Kidney capillary endothelial cell (primary cell): ENCODE measurements at regions not wholly inside any gene's neighbourhood (a gene's known extent, or its start where the extent isn't known, plus 50 kb on each side); places are given as distances from the start of the nearest gene placed in this dataset.
"Not testable (repeated sequence)": the region's sequence is repeated elsewhere in the genome, so short reads cannot be mapped to it uniquely, and the experiment has no call there.

Experiments
- DNase-seq: peaks from one replicate; pipeline ENCODE4 v3.0.0-alpha.2; 2018; ENCODE audit warnings: low spot score

DNA sequence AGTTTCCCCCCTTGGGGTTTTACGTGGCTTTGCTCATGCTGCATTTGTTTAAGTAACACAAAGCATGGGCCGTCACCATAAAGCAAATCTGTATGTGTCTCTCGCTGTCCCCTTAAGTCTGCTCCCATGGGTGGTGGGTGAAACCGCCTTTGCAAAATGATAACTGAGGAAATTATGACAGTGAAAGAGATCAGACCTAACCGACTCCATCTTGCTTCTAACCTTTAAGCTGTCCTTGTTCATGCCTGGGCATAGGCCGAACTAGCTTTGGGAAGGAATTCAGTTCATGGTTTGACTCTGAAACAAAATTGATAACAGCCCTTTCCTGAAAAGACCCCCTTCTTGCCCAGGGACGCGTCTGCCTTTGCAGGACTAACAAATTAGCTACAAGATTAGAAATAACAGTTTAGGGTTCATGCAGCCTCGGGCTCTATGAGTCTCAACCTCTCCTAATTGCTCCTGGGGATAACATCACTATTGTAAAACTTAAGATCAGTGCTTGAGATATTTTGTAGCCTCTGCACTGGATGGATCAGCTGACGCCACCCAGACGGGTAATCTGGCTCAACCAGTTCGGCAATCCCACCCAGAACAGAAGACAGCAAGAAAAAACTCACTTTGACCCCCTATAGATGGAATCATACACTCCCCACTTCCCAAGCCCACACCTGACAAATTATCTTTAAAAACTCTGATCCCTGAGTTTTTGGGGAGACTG is 623.7 kb downstream of the TYW1 start:
- DNase-seq, result no peak

DNA sequence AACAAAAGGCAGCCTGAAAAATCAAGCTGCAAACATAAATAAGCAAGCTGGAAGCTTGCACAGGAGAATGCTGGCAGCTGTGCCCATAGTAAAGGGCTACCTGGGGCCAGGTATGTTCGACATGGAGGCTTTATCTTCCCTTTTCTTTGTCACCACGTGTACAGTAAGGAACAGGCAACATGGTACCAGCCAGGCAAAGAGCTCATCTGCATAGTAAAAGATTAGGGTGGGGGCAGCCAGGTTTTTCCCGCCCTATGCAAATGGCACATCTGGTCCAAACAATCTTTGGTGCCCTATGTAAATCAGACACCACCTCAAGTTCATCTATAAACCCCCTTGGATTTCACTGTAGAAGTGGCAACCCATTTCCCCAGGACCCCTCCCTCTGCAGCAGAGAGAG is 625.1 kb downstream of the TYW1 start:
- DNase-seq, result no peak

DNA sequence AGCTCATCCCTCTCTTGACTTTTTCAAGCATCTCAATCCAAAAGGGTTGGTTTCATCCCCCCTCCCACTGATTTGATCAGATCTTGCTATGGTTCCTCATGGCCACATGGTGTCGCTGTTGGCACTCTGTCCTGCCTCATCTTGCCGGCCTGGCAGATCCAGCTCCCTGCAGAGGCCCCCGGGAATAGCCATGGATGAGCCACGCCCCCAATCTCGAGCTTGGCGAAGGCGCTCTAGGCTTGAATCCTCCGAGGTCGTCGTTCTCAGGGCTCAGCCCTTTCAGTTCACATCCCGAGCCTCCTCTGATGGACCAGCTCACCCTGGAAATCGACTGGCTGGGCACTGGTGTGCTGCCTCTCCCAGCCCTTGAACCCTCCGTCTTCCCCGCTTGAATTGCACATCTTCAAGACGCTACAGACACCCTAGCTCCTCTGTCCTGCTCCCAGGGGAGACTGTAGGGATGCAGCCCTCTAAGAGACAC is 628.7 kb downstream of the TYW1 start:
- DNase-seq, result peak; percentile 53

DNA sequence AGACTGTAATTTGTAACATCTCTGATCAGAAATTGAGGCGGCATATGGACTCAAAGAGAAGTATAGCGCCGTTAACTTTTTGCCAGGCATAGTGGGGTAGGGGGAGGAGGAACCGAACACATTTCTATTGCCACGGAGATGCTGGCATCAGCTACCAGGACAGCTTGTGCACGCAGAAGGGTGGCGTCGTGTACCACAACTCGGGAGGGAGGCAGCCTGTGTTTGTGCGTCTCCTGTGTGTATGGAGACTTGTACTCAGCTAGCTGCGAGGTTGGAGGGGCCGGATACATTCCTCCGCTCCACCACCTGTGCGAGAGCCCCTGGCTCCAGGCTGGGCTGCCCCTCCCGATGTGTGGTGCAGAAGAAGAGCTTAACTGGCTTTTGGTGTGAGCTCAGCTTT is 634.8 kb downstream of the TYW1 start:
- no peak for DNase-seq

DNA sequence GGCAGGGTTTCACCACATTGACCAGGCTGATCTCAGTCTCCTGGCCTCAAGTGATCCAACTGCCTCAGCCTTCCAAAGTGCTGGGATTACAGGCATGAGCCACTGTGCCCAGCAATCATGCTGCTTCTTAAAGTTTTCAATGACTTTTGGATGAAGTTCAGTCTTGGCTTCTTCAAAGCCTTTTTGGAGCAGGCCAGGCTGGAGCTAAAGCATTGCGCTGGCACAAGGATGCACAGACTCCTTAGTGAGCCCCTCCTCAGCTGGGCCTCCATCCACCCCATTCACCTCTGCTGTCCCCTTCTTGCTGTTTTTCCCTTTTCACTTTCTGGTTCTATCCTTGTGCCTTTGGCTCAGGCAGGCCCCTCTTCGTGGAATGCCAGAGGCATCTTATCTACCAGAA is 638.6 kb downstream of the TYW1 start:
- no peak for DNase-seq

DNA sequence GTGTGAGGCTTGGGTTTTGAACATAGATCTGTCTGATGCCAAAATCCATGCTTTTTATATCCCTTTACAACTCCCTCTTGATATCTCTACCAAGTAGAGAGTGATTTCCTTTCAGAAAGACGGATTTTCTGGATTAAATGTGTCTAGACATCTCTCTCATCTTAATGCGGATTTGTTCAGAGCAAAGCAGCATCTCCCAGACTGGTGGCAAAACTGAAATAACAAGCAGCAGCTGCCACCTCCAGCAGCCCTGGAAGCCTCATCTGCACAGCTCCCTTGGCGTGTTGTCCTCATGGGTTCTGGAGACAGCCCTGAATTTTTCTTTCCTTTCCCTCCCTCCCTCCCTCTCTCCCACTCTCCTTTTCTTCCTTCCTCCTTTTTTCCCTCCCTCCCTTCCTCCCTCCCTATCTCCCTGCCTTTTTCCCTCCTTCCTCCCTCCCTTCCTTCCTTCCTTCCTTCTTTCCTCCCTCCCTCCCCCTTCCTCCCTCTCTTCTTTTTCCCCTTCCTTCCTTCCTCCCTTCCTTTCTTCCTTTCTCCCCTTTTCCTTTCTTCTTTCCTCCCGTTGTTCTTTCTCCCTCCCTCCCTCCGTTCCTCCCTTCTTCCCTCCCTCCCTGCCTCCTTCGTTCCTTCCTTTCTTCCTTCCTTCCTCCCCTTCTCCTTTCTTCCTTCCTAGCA is 639.9 kb downstream of the TYW1 start:
- no peak for DNase-seq

DNA sequence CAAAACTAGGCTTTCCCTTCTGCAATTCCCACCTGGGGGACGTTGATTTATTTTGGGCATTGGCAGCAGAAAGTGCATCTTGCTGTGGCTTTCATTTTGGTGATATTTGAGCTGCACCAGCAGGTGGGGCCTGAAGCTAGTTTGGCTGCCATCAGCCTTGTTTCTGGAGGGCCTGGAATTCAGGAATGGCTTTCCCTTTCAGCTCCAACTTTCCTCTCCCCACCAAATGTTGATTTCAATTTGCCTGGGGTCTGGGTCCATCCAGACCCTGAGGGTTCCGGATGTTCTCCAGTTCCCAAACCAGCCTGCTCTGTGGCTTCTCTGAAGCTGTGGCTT is 640.4 kb downstream of the TYW1 start:
- DNase-seq, result no peak

DNA sequence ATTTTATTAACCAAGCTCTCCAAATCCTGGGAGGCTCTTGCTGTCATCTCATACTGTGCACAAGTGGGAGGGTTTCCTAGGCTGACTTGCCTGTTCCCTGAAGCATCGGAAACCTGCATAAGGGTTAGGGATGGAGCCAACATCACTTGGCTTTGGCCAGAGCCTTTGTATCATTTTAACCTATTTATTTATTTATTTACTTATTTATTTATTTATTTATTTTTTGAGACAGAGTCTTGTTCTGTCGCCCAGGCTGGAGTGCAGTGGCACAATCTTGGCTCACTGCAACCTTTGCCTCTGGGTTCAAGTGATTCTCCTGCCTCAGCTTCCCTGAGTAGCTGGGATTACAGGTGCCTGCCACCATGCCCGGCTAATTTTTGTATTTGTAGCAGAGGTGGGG is 645.9 kb downstream of the TYW1 start:
- not testable (repeated sequence) for DNase-seq

DNA sequence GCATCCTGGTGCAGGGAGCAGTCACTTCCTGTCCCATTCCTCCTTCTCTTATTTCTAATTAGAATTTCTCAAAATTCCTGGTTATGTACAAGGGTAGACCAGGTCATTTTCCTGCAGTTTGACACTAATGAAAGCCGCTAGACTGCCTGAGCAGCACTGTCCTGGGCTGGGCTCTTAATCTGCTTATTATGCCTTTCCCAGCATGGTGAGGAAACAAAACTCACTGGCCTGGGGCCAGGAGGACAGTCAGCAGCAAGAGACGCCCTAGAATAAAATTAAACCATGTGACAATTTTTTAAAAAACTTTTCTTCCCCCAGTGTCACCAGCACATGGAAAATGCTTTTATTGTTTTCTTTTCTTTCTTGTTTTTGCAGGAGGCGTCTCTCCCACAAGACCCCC is 647.5 kb downstream of the TYW1 start:
- no peak for DNase-seq

DNA sequence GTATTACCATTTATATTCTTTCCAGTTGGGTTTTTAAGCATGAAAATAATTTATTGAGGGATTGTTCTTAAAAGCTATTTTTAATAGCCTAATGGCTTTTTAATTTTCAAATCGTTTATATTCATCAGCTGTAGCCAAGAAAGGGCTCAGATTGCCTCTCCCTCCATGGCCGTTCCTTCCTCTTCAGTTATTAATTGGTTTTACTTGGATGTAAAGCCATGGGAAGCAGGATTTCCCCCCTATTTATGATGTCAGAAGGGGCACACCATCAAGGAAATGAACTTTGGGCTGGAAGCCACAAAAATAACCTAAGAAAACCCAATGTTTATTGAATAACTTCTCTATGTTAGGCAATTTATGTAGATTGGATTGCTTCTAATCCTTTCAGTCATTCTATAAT is 656.3 kb downstream of the TYW1 start:
- no peak for DNase-seq

DNA sequence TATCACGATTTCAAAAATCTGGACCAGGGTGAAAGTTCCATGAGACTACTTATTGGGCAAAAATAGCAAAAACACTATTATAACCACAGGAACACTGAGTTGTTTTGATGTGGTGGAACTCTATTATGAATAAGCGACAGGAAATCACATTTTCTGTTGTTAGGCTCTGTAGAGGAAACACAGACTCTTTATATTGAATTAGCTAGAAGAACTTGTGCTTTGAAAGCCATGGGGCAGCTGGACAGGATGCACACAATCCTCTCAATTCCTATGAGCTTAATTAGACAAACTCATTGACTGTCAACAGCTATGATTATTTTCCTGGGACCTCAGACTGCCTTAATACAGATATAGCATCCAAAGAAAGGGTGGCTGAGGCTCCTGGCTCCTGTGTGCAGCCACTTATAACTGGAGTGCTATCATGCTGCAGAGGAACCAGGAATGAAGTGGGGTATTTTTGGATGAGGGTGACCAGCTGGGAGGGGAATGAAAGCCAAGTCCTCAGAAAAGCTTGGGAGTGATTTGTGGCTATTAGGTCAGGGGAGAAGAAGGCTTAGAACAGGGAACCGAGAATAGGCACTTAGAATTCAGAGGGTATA is 657.3 kb downstream of the TYW1 start:
- DNase-seq, result no peak

DNA sequence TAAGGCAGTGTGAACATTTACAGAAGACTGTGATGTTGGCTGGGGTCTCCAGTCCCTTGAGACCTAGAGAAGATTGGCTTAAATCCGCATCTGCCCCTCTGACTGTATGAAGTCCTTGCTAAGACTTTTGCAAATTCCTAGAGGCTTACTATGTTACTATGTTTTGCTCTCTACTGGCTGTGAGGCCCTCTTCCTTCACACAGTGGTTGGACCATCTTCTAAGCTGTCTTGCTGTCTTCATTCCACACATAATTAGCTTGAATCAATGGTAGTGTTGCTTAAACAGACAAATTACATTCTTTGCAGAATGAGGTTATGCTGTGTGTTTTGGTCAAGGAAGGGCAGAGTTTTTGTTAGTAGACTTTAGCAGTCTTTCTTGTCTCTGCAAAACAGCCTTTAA is 658.0 kb downstream of the TYW1 start:
- DNase-seq, result no peak

DNA sequence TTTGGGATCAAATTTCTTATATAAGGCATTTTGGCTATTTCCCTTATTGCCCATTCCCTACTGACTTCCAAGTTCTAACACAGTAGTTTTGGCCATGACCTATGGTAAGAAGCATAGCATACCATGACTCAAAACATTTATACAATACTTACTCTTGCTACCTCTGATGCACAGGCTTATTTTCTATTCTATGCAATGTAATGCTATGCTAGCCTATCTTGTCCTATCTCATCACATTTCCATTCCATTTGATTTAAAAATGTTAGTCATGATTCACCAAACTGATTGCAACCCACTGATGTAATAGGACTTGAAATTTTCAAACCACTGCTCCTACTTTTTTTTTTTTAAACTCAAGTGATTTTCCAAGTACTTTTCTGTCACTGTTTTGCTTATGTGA is 658.5 kb downstream of the TYW1 start:
- no peak for DNase-seq

DNA sequence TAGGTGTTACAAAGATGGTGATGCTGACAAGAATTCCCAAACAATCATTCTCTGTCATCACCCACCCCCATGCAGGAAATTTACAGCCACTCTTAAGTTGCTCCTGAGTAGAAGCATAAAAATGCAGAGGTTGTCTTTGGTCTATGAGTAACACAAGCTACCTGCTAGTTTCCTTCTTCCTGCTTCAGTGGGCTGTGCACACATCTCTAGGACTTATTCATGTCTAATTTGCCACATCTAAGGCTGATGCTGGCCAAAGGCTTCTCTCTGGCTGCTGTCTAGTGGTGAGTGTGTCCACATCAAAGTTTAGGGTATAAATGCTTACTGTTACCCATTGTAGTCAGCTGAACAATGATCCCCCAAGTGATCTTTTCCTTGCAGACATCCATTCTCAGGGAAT is 662.5 kb downstream of the TYW1 start:
- DNase-seq, result no peak

DNA sequence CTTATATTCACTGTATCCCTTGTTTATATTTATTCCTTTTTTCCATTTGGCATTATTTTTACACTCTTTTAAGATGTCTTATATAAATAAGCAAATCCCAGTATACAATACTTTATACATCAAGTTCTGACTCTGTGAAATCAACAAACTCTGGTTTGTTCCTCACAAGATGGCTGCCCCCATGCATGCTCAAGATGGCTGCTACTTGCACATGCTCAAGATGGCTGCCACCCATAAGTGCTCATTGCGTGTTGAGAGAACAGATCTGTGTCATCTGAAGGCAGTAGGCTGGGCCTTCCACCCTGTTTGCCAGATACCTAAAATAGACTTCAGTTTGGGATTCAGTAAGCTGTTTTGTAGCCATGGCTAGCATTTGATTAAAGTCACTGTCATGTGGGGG is 666.2 kb downstream of the TYW1 start:
- DNase-seq, result no peak

DNA sequence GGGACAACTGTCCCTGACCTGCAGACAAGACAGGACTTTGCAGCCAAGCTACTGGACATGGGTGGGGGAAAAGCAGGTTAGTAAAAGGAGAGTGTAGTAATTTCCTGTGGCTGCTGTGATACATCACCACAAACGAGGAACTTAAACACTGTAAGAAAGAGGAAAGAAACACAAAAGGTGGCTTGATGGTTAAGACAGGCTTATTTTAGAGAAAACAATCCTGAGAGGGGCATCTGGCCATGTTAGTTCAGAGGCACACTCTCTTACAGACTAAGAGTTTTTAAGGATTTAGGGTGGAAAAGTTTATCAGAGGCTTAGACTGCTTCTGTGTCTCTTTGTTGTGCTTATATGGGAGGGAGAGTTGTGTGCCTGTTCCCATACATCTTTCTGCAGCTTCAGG is 667.0 kb downstream of the TYW1 start:
- no peak for DNase-seq

DNA sequence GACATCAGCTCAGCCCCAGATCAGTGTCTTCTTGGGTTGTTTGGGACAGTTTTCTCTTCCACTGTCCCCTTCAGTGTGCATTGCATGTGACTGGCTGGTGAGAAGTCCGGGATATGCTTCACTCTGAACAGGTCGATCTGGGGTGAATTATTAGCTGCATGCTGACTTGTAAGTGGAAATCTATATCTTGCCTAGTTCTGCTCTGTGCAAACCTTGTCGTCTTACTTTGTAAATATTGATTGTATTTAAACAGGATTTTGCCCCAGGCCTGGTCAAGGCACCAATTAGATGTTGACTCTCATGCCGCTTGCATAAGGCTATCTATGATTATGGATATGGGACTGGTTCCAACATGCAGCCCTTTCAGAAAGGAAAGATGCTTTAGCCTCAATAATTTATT is 669.7 kb downstream of the TYW1 start:
- DNase-seq, result not testable (repeated sequence)

DNA sequence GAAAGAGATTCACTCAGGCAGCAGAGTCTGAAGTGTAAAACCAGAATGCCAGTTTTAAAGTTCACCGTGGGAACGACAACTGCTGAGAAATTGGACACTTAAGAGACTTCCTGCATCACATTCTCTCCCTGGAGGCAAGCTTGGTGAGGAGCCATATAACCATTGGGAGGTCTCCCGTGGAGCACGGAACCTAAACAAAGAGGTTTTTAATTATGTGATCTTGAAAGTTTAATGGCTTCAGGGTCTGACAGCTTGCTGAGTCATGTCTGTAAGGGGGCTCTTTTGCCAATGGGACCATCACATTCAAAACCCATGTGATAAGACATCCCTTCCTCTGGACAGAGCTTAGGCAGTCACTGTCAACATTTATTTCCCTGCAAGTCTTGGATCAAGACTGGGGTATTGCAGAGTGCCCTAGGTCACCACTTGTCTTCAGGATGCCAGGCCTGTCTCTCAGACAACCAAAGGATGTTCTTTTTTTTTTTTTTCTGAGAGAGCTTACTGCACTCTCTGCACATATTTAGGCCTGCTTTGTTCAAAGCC is 674.4 kb downstream of the TYW1 start:
- no peak for DNase-seq

DNA sequence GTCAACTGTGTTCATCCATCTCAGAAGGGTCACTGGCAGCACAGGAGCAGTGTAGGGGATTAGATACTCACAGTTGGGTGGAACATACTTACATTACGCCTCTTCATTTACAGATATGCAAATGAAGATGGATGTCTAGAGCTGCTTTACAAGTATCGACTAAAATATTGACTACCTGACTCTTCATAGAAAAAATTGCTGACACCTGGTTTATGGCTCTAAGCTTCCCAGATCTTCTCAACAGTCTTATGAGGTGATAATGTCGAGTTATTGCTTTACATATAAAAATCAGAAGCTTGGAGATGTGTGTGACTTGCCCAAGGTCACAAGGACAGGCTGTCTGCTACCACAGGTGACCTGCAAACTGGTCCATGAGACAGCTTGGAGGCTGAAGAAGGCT is 677.2 kb downstream of the TYW1 start:
- DNase-seq, result no peak

DNA sequence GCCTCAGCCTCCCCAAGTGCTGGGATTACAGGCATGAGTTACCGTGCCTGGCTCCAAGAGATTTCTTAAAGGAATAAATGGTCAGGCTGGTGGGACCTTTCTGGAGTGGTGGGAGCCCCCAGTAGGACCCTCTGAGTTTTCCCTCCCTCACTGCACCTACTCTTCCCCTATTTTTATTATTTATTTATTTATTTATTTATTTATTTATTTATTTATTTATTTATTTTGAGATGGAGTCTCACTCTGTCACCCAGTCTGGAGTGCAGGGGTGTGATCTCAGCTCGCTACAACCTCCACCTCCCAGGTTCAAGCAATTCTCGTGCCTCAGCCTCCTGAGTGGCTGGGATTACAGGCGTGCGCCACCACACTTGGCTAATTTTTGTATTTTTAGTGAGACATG is 678.2 kb downstream of the TYW1 start:
- DNase-seq, result not testable (repeated sequence)

DNA sequence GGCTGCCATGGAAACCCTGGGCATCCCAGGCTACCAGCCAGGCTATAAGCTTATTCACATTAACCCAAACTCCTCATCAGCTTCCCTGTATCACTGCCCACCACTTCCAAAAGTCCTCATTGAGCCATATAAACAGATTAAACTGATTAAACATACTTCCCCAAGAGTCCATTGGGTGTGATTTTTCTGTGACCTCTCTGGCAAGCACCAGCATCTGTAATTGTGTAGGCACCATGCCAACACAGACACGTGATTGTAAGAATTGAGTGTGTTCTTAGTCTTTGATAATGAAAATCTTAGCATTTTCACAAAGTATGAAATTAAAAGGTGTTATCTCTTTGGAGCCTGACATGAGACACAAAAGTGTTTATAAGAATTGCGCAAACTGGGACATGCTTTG is 679.3 kb downstream of the TYW1 start:
- no peak for DNase-seq

DNA sequence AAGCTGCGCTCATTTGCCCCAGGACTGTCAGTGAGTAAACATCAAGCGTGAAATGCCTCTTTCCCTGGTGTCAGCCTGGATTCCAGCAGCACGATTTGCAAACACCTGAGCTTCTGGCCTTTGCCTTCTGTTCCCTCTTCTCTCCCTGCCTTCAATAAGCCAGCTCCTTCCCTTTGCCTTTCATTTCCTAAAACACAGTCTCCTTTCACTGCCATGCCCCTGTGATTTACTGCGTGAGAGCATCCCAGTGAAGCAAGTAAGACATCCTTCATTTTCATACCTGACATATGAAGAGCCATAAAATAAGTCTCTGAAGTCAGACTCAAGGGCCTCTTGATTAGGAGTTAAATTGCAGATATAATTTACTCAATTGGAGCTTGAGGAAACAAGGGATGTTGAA is 681.8 kb downstream of the TYW1 start:
- DNase-seq, result no peak

DNA sequence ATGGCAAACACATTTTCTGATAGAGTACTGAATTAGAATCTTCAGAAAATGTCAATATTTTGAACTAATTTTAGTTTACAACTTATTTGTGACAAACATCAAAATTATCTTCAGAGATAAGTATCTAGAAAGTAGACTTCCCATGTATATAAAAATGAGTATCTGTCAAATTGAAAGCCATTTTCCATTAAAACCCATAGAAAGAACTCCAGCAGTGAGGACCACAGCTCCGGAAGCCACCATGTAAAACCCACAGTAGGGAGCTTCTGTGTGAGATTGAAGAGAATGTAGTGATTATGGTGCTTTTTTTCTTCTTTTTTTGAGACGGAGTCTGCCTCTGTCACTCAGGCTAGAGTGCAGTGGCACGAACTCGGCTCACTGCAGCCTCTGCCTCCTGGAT is 687.0 kb downstream of the TYW1 start:
- no peak for DNase-seq
